HepG2 (cell line): ENCODE measurements at regions not wholly inside any gene's neighbourhood (a gene's known extent, or its start where the extent isn't known, plus 50 kb on each side); places are given as distances from the start of the nearest gene placed in this dataset.

ENCODE experiments used
- ATAC-seq: fragments of 200-7000 bp; cut with Tn5 transposase; 3 replicates; pipeline ENCODE4 v1.9.1; 2020; ENCODE audit warnings: mild to moderate bottlenecking, moderate library complexity
- BruUV-seq: library from RNA; stranded (reverse); fragments of 400-500 nt; replicated peaks from 2 replicates; lab custom pipeline; 2021; lab: Mats Ljungman, UMichigan
- CTCF ChIA-PET: fragments of 300-600 bp; formaldehyde crosslinking; extraction: SDS; loops from one replicate; lab custom pipeline; 2021; ENCODE audit warnings: low total read pairs, inconsistent platforms, low intra/inter-chr PET ratio; lab: Yijun Ruan, JAX
- POLR2A ChIA-PET: fragments of 350-600 bp; sonication (Branson Sonifier 250); formaldehyde crosslinking; loops from one replicate; lab custom pipeline; 2020; ENCODE audit warnings: antibody characterized with exemption, inconsistent platforms; lab: Yijun Ruan, JAX
- DNase-seq: peaks from one replicate; pipeline ENCODE4 v3.0.0-alpha.2; 2015; ENCODE audit warnings: low spot score
- FAIRE-seq: peaks from 3 replicates; lab custom pipeline; 2011; peaks lifted over from hg19 to GRCh38; lab: Jason Lieb, UNC
- H2AFZ ChIP-seq: one replicate; pipeline ENCODE4 v1.6.1; 2011; ENCODE audit warnings: low read length, inconsistent platforms
- H3K27ac ChIP-seq: fragments of 300-600 bp; 3 replicates; pipeline ENCODE4 v1.8.0; 2011; ENCODE audit warnings: mixed run types, mild to moderate bottlenecking, mixed read lengths, low read length, inconsistent platforms; ENCODE audit not compliant: insufficient read depth; ENCODE audit errors: extremely low read length
- H3K27me3 ChIP-seq, 2 experiments: fragments of 200-600 bp in 1 of 2; 2 replicates in 1 of 2; 3 replicates in 1 of 2; pipeline versions ENCODE4 v1.6.0 to v1.8.0; 2011; ENCODE audit warnings: low read length in 2 of 2, mild to moderate bottlenecking in 2 of 2, moderate library complexity in 2 of 2, inconsistent platforms in 1 of 2; ENCODE audit not compliant: insufficient read depth in 2 of 2, control insufficient read depth in 1 of 2
- H3K36me3 ChIP-seq, 2 experiments: fragments of 200-600 bp in 1 of 2; replicated peaks in 1 of 2; 2 replicates in 1 of 2; 3 replicates in 1 of 2; pipeline versions ENCODE4 v1.5.1 to v1.8.0; 2011; ENCODE audit warnings: low read length in 2 of 2, inconsistent platforms in 1 of 2; ENCODE audit not compliant: insufficient read depth in 2 of 2, control insufficient read depth in 1 of 2
- H3K4me1 ChIP-seq: 2 replicates; pipeline ENCODE4 v1.5.1; 2012; ENCODE audit warnings: low read length, inconsistent platforms; ENCODE audit not compliant: insufficient read depth
- H3K4me2 ChIP-seq: 2 replicates; pipeline ENCODE4 v1.6.0; 2011; ENCODE audit warnings: low read depth, low read length, inconsistent platforms
- H3K4me3 ChIP-seq, 3 experiments: fragments of 200-600 bp in 1 of 3; sonication (generic), shearing (Covaris generic) in 1 of 3; replicated peaks in 1 of 3; 2 replicates each; pipeline ENCODE4 v1.5.1; 2011 to 2016; ENCODE audit warnings: low read length in 3 of 3, inconsistent platforms in 2 of 3, low read depth in 2 of 3, mild to moderate bottlenecking in 2 of 3, control low read depth in 1 of 3, mixed read lengths in 1 of 3; ENCODE audit not compliant: insufficient read depth in 1 of 3
- H3K79me2 ChIP-seq: one replicate; pipeline ENCODE4 v1.6.1; 2011; ENCODE audit warnings: low read length, inconsistent platforms; ENCODE audit not compliant: insufficient read depth
- H3K9ac ChIP-seq: 2 replicates; pipeline ENCODE4 v1.6.0; 2011; ENCODE audit warnings: mild to moderate bottlenecking, low read depth, low read length, inconsistent platforms; ENCODE audit not compliant: insufficient read depth
- H3K9me3 ChIP-seq: 2 replicates; pipeline ENCODE4 v1.5.1; 2012; ENCODE audit warnings: mild to moderate bottlenecking, low read length
- H4K20me1 ChIP-seq: 2 replicates; pipeline ENCODE4 v1.6.0; 2011; ENCODE audit warnings: inconsistent platforms, mild to moderate bottlenecking, low read length, moderate library complexity; ENCODE audit not compliant: insufficient read depth
- CENPT ChIP-seq: sonication (generic); formaldehyde crosslinking; IDR thresholded peaks from 2 replicates; pipeline ENCODE4 v1.8.0; 2022; ENCODE audit warnings: low read depth, mild to moderate bottlenecking, moderate library complexity, missing genetic modification reagents
- EHMT2 ChIP-seq: fragments of 200-600 bp; sonication (generic); IDR thresholded peaks from 2 replicates; pipeline ENCODE4 v1.7.0; 2017; ENCODE audit warnings: antibody characterized with exemption, low read depth, low read length, borderline replicate concordance
- HOXA9 ChIP-seq: sonication (generic); formaldehyde crosslinking; IDR thresholded peaks from 2 replicates; pipeline ENCODE4 v1.8.1; 2022; ENCODE audit warnings: missing genetic modification reagents, mild to moderate bottlenecking, moderate library complexity, borderline replicate concordance
- NCOA5 ChIP-seq: sonication (generic); formaldehyde crosslinking; IDR thresholded peaks from 2 replicates; pipeline ENCODE4 v1.4.0; 2020; ENCODE audit warnings: missing genetic modification reagents
- SETDB1 ChIP-seq: sonication (generic); formaldehyde crosslinking; IDR thresholded peaks from 2 replicates; pipeline ENCODE4 v1.5.1; 2020; ENCODE audit warnings: missing genetic modification reagents, mild to moderate bottlenecking, borderline replicate concordance
- SRY ChIP-seq: sonication (generic); formaldehyde crosslinking; IDR thresholded peaks from 2 replicates; pipeline ENCODE4 v1.8.0; 2022; ENCODE audit warnings: mild to moderate bottlenecking, missing genetic modification reagents
- ZHX1 ChIP-seq: sonication (generic); formaldehyde crosslinking; IDR thresholded peaks from 2 replicates; pipeline ENCODE4 v1.8.1; 2022; ENCODE audit warnings: low read depth, mild to moderate bottlenecking, missing genetic modification reagents
- ZNF253 ChIP-seq: sonication (generic); formaldehyde crosslinking; IDR thresholded peaks from 2 replicates; pipeline ENCODE4 v1.8.0; 2022; ENCODE audit warnings: mild to moderate bottlenecking, missing genetic modification reagents, borderline replicate concordance
- ZNF484 ChIP-seq: sonication (generic); formaldehyde crosslinking; IDR thresholded peaks from 2 replicates; pipeline ENCODE4 v1.5.1; 2020; ENCODE audit warnings: mild to moderate bottlenecking, low read depth, missing genetic modification reagents, borderline replicate concordance
- ZNF780A ChIP-seq: sonication (generic); formaldehyde crosslinking; IDR thresholded peaks from 2 replicates; pipeline ENCODE4 v1.8.0; 2022; ENCODE audit warnings: mild to moderate bottlenecking, missing genetic modification reagents, moderate library complexity
- WGBS: methylation state at CpG from one replicate; pipeline ENCODE4 v1.1.6; 2017; ENCODE audit warnings: low lambda C conversion rate; 5-methylcytosine and 5-hydroxymethylcytosine counted together
- in situ Hi-C: cut with HindIII; loops from 2 replicates; pipeline ENCODE4 v1.10.0; 2017; ENCODE audit warnings: low pct_unique_long_range_greater_than_20kb; ENCODE audit not compliant: extremely low pct_ligation_motif_present
- intact Hi-C: fragments of 100-400 bp; cut with micrococcal nuclease; formaldehyde crosslinking; loops from one replicate; pipeline ENCODE4 v1.10.0; 2022; ENCODE audit not compliant: unreplicated experiment
- TF ChIP-seq, protein P1 (sequence below): sonication (generic); formaldehyde crosslinking; IDR thresholded peaks from 2 replicates; pipeline ENCODE4 v1.4.0; 2020; ENCODE audit warnings: mild to moderate bottlenecking, low read depth, missing genetic modification reagents
- TF ChIP-seq, protein P2 (sequence below): IDR thresholded peaks from 2 replicates; pipeline ENCODE4 v1.6.1; 2016; ENCODE audit warnings: mild to moderate bottlenecking, missing biosample characterization, missing genetic modification reagents

DNA sequence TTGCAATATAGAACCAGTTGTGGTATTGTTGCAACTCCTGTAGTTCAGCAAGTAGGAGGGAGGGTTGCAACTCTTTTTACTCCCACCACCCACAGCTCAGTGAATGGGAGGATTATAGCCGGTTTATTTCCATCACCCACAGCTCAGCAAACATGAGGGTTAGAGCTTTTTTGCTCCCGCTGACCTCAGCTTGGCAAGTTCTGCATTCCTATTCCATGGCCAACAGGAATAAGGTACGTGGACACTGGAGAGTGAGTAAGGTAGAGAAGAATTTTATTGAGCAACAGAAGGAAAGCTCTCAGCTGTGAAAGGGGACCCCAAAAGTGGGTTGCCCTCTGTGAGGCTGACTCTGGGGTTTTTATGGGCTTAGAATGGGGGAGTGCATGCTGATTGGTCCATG lies 167.1 kb upstream of the SMIM30 start:
- ATAC-seq (no peak), FAIRE-seq (no peak), DNase-seq (no peak)
- H3K4me2 ChIP-seq, result no peak overlapping the region
- H3K79me2 ChIP-seq, result no peaks in the 10 kb centered on the region
- no peaks in the 10 kb centered on the region for H3K9me3 ChIP-seq
- H3K27me3 ChIP-seq, result no peaks in the 10 kb centered on the region
- in situ Hi-C loops (loop anchor here (25.0 kb wide), 1 partner anchor 273 kb away; no protein-coding TSS in a partner anchor), intact Hi-C loops (loop anchor here (5.0 kb wide), 1 partner anchor 532 kb away; no protein-coding TSS in a partner anchor)
- no peak overlapping the region for H2AFZ ChIP-seq
- no peaks in the 10 kb centered on the region for H3K4me1 ChIP-seq
- WGBS, result 0% methylated on average over 3 of the region's 3 CpGs
- no peaks in the 10 kb centered on the region for H4K20me1 ChIP-seq
- TF ChIP-seq SETDB1 (CRISPR knock-in tag) (no peak), ZNF484 (CRISPR knock-in tag) (no peak), SRY (CRISPR knock-in tag) (no peak), EHMT2 (no peak), CENPT (CRISPR knock-in tag) (no peak), ZNF253 (CRISPR knock-in tag) (no peak), HOXA9 (CRISPR knock-in tag) (no peak), ZNF780A (CRISPR knock-in tag) (no peak), ZHX1 (CRISPR knock-in tag) (no peak), NCOA5 (CRISPR knock-in tag) (no peak)
- TF ChIP-seq, protein P1, sequence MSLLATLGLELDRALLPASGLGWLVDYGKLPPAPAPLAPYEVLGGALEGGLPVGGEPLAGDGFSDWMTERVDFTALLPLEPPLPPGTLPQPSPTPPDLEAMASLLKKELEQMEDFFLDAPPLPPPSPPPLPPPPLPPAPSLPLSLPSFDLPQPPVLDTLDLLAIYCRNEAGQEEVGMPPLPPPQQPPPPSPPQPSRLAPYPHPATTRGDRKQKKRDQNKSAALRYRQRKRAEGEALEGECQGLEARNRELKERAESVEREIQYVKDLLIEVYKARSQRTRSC (CRISPR knock-in tag), result no peak
- TF ChIP-seq, protein P2, sequence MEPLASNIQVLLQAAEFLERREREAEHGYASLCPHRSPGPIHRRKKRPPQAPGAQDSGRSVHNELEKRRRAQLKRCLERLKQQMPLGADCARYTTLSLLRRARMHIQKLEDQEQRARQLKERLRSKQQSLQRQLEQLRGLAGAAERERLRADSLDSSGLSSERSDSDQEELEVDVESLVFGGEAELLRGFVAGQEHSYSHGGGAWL (CRISPR knock-in tag), result no peak
- POLR2A ChIA-PET, result no interaction called here
- no peaks in the 10 kb centered on the region for H3K36me3 ChIP-seq
- H3K9ac ChIP-seq, result no peak overlapping the region
- BruUV-seq, result no TSS peak
- no peak overlapping the region for H3K27ac ChIP-seq
- CTCF ChIA-PET, result no interaction called here
- no peak overlapping the region for H3K4me3 ChIP-seq
